B cell (primary cell): ENCODE measurements at regions not wholly inside any gene's neighbourhood (a gene's known extent, or its start where the extent isn't known, plus 50 kb on each side); places are given as distances from the start of the nearest gene placed in this dataset.
"Not testable (repeated sequence)": the region's sequence is repeated elsewhere in the genome, so short reads cannot be mapped to it uniquely, and the experiment has no call there.

Experiments
- ATAC-seq: fragments of 200-7000 bp; cut with Tn5 transposase; one replicate; pipeline ENCODE4 v1.10.0; 2021; ENCODE audit warnings: low read depth, mild to moderate bottlenecking, moderate number of reproducible peaks, moderate library complexity
- CTCF ChIA-PET: fragments of 350-600 bp; sonication (Branson Sonifier 250); formaldehyde crosslinking; loops from one replicate; lab custom pipeline; 2021; ENCODE audit warnings: antibody characterized with exemption, inconsistent platforms; lab: Charles Lee
- POLR2A ChIA-PET: fragments of 350-600 bp; sonication (Branson Sonifier 250); formaldehyde crosslinking; loops from one replicate; lab custom pipeline; 2021; ENCODE audit warnings: antibody characterized with exemption; lab: Charles Lee
- DNase-seq: peaks from one replicate; pipeline ENCODE4 v3.0.0; 2013
- H2AFZ ChIP-seq: 2 replicates; pipeline ENCODE4 v1.6.1; 2012; ENCODE audit warnings: mild to moderate bottlenecking, low read depth, low read length; ENCODE audit not compliant: insufficient read depth, poor library complexity, severe bottlenecking
- H3K27ac ChIP-seq, 2 donors: 1 replicate in 1 of 2; 2 replicates in 1 of 2; pipeline ENCODE4 v1.5.1; 2012 to 2013; ENCODE audit warnings: low read length in 2 of 2, mild to moderate bottlenecking in 2 of 2, moderate library complexity in 1 of 2
- H3K27me3 ChIP-seq, 4 experiments: fragments of 200-600 bp in 1 of 4; sonication (generic) in 1 of 4; replicated peaks in 1 of 4; 1 replicate in 2 of 4; 2 replicates in 2 of 4; pipeline versions ENCODE4 v1.6.1 to v1.7.0; 2013 to 2016; ENCODE audit warnings: low read length in 3 of 4, mild to moderate bottlenecking in 2 of 4, mixed read lengths in 1 of 4, moderate library complexity in 1 of 4; ENCODE audit not compliant: insufficient read depth in 4 of 4, control insufficient read depth in 3 of 4; ENCODE audit errors: control extremely low read depth in 1 of 4
- H3K36me3 ChIP-seq, 2 experiments: replicated peaks in 1 of 2; 1 replicate in 1 of 2; 2 replicates in 1 of 2; pipeline versions ENCODE4 v1.6.1 to v1.7.1; 2013; ENCODE audit warnings: low read length in 1 of 2; ENCODE audit not compliant: insufficient read depth in 2 of 2, control insufficient read depth in 1 of 2; ENCODE audit errors: control extremely low read depth in 1 of 2, extremely low read depth in 1 of 2
- H3K4me1 ChIP-seq, 2 donors: fragments of 200-600 bp in 1 of 2; sonication (generic) in 1 of 2; 1 replicate in 1 of 2; 2 replicates in 1 of 2; pipeline versions ENCODE4 v1.5.1 to v1.6.1; 2013 to 2017; ENCODE audit warnings: low read length in 2 of 2; ENCODE audit not compliant: control insufficient read depth in 2 of 2, insufficient read depth in 2 of 2
- H3K4me2 ChIP-seq: replicated peaks from 2 replicates; pipeline ENCODE3; 2012; ENCODE audit warnings: mild to moderate bottlenecking, low read depth, low read length; ENCODE audit not compliant: poor library complexity, severe bottlenecking
- H3K4me3 ChIP-seq, 5 experiments: fragments of 200-600 bp in 1 of 5; sonication (generic) in 1 of 5; 1 replicate in 3 of 5; 2 replicates in 2 of 5; pipeline versions ENCODE4 v1.5.1 to v1.7.0; 2011 to 2016; ENCODE audit warnings: low read length in 4 of 5, mild to moderate bottlenecking in 4 of 5, low read depth in 2 of 5, control low read depth in 1 of 5, moderate library complexity in 1 of 5; ENCODE audit not compliant: insufficient read depth in 1 of 5; ENCODE audit errors: control extremely low read depth in 1 of 5, extremely low read depth in 1 of 5
- H3K79me2 ChIP-seq: fragments of 200-600 bp; sonication (generic); one replicate; pipeline ENCODE4 v1.6.0; 2016; ENCODE audit warnings: low read length; ENCODE audit not compliant: control insufficient read depth, insufficient read depth
- H3K9ac ChIP-seq: fragments of 200-600 bp; sonication (generic); 2 replicates; pipeline ENCODE4 v1.6.1; 2017; ENCODE audit warnings: mild to moderate bottlenecking, low read length, moderate library complexity
- H3K9me3 ChIP-seq, 3 donors: one replicate each; pipeline versions ENCODE4 v1.6.1 to v1.7.1; 2013; ENCODE audit warnings: low read length in 2 of 3; ENCODE audit not compliant: control insufficient read depth in 2 of 3, insufficient read depth in 1 of 3; ENCODE audit errors: control extremely low read depth in 1 of 3
- H4K20me1 ChIP-seq: 2 replicates; pipeline ENCODE4 v1.6.0; 2012; ENCODE audit warnings: mild to moderate bottlenecking, low read length; ENCODE audit not compliant: insufficient read depth, control insufficient read depth, poor library complexity, severe bottlenecking
- H3K27ac Mint-ChIP-seq: one replicate; pipeline ENCODE4 v1.8.0; 2021; ENCODE audit warnings: mixed read lengths
- H3K27me3 Mint-ChIP-seq: one replicate; pipeline ENCODE4 v1.8.0; 2021; ENCODE audit warnings: mixed read lengths
- H3K4me1 Mint-ChIP-seq: one replicate; pipeline ENCODE4 v1.8.0; 2021; ENCODE audit warnings: mixed read lengths
- H3K4me3 Mint-ChIP-seq: one replicate; pipeline ENCODE4 v1.8.0; 2021; ENCODE audit warnings: mixed read lengths
- H3K9me3 Mint-ChIP-seq: one replicate; pipeline ENCODE4 v1.8.0; 2022; ENCODE audit warnings: mixed read lengths; ENCODE audit not compliant: insufficient read depth
- CTCF ChIP-seq: fragments of 200-600 bp; IDR thresholded peaks from one replicate; pipeline ENCODE4 v1.8.0; 2022; ENCODE audit warnings: antibody characterized with exemption, mild to moderate bottlenecking
- EZH2 ChIP-seq: IDR thresholded peaks from 2 replicates; pipeline ENCODE4 v1.6.1; 2012; ENCODE audit warnings: borderline replicate concordance, low read depth, mild to moderate bottlenecking, moderate library complexity, low read length; ENCODE audit not compliant: insufficient read depth, poor library complexity, severe bottlenecking
- WGBS: methylation state at CpG from one replicate; pipeline ENCODE4 v1.1.5; 2013; ENCODE audit warnings: missing lambda C conversion rate; ENCODE audit not compliant: insufficient coverage; 5-methylcytosine and 5-hydroxymethylcytosine counted together
- intact Hi-C: fragments of 100-400 bp; cut with micrococcal nuclease; formaldehyde crosslinking; loops from one replicate; pipeline ENCODE4 v1.10.0; 2022

DNA sequence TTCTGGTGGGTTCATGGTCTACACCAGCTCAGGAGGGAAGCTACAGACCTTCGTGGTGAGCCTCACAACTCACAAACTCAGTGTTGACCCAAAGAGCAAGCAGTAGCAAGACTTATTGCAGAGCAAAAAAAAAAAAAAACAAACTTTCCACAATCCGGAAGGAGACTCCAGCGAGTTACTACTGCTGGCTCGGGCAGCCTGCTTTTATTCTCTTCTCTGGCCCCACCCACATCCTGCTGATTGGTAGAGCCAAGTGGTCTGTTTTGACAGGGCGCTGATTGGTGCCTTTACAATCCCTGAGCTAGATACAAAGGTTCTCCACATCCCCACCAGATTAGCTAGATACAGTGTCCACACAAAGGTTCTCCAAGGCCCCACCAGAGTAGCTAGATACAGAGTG is 135.6 kb upstream of the TMEM170B start:
- H3K27me3 Mint-ChIP-seq, H4K20me1 ChIP-seq, H3K9ac ChIP-seq, ATAC-seq, H3K4me2 ChIP-seq, H3K9me3 ChIP-seq, H3K27ac ChIP-seq, DNase-seq, H3K27me3 ChIP-seq, intact Hi-C loops, H2AFZ ChIP-seq, H3K79me2 ChIP-seq, H3K36me3 ChIP-seq, H3K9me3 Mint-ChIP-seq, POLR2A ChIA-PET, H3K4me3 Mint-ChIP-seq, H3K4me3 ChIP-seq: not testable (repeated sequence)
- H3K4me1 ChIP-seq, result peaks cover 42 to 43% of the 10 kb centered on the region in 2 donors
- Mint-ChIP-seq H3K27ac (peak overlapping the region; percentile 42), H3K4me1 (peaks cover 46% of the 10 kb centered on the region)
- WGBS, result 100% methylated on average over 3 of the region's 5 CpGs
- CTCF ChIA-PET, result interaction anchor here (0.6 to 1.4 kb wide), 2 partner anchors 95 to 601 kb away, joined by 3 read pairs; no protein-coding TSS in a partner anchor

DNA sequence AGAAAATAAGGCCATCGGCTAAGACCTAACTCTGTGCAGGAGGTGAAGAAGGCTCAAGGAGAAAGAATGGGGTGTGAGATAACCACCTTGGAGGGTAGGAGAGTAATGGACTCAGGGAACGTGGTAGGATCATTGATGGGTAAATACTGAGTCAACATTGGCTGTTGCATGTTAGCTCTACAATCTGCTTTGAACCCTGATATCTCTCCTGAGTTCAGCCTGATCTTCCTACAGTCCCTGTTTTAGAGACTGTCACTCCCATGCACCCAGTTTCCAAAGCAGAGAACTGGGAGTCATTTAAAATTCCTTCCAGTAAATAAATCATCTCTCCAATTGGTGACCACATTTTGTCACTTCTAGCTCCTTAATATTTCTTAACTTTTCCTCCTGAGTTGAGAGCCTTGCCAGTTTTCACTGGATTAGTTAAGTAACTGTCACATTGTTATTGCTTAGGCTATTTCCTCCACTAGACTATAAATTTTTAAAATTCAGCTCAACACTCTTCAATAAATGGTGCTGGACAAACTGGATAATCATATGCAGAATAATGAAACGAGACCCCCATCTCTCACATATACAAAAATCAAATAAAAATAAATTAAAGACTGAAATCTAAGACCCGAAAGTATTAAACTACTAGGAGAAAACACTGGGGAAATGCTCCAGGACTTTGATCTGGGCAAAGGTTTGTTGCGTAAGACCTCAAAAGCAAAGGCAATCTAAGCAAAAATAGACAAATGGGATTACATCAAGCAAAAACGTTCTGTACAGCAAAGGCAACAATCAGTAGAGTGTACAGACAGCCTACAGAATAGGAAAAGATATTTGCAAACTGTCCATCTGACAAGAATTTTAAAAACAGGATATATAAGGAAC is 138.9 kb upstream of the TMEM170B start:
- intact Hi-C loops, result no loop called here
- peaks cover 30% of the 10 kb centered on the region for H3K4me1 Mint-ChIP-seq
- ChIA-PET POLR2A (no interaction called here), CTCF (interaction anchor here (1.6 kb wide), 2 partner anchors 177 to 199 kb away, joined by 3 read pairs; no protein-coding TSS in a partner anchor)
- DNase-seq (no peak), ATAC-seq (no peak)
- H3K27me3 Mint-ChIP-seq, result no peaks in the 10 kb centered on the region
- no peak overlapping the region for H3K9ac ChIP-seq
- WGBS, result 100% methylated on average over 3 of the region's 6 CpGs
- H3K79me2 ChIP-seq, result no peaks in the 10 kb centered on the region
- peaks cover 0 to 7% (median 0%) of the 10 kb centered on the region in 3 donors for H3K9me3 ChIP-seq
- no peak overlapping the region for H3K4me3 Mint-ChIP-seq
- no peaks in the 10 kb centered on the region for H3K9me3 Mint-ChIP-seq
- no peak overlapping the region for H3K27ac Mint-ChIP-seq
- peaks cover 23 to 28% of the 10 kb centered on the region in 2 donors for H3K4me1 ChIP-seq
- TF ChIP-seq EZH2 (no peak), CTCF (no peak)
- no peak overlapping the region for H3K4me3 ChIP-seq
- H3K4me2 ChIP-seq, result no peak overlapping the region
- H4K20me1 ChIP-seq, result no peaks in the 10 kb centered on the region
- H3K36me3 ChIP-seq, result no peaks in the 10 kb centered on the region
- H3K27me3 ChIP-seq, result no peaks in the 10 kb centered on the region
- H2AFZ ChIP-seq, result no peak overlapping the region
- H3K27ac ChIP-seq, result no peak overlapping the region
